ENCODE measurements at regions not wholly inside any gene's neighbourhood (a gene's known extent, or its start where the extent isn't known, plus 50 kb on each side); places are given as distances from the start of the nearest gene placed in this dataset.

DNA sequence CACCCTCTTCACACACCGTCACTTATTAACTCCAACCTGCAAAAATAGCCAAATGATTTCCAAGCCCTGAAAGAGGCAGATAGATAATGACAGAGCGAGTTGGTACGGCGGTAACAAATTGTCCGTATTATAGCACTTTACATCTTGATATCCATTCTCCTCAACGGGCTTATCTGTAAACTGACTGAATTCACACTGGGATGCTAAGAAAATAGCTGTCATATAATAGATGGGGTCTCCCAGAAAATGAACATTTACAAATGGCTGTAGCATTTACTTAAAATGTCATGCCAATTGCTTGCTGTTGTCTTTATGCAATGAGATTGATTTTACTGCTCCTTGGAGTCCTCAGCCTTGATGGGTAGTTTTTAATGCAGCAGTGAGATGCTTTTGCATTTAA is 225.8 kb upstream of the SDK2 start:
- ATAC-seq, result no peak
- POLR2A ChIA-PET, result no interaction called here

DNA sequence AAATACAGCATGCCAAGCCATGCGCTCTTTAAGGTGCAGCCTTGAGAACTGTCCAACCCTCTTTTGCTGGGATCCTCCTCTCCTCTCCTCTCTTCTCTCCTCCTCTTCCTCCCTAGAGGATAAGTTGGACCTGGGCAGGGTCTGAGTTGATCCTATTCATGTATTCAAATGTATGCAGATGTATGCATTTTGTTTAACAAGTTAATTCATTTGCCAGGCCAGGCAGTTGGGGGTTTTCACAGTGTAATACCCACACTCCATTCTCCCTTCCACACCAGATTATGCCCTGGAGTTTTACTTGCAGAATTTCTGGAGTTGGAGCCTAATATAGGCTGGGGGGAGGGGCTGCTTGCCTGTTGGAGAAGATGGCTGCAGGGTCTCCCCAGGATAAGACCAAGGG is 226.2 kb upstream of the SDK2 start:
- Mint-ChIP-seq H3K27me3 (no peaks in the 10 kb centered on the region), H3K4me3 (no peak overlapping the region), H3K4me1 (no peaks in the 10 kb centered on the region), H3K36me3 (ENCODE audit: low read depth) (no peaks in the 10 kb centered on the region), H3K27ac (no peak overlapping the region), H3K9me3 (ENCODE audit: low read depth) (no peaks in the 10 kb centered on the region)
- CTCF ChIA-PET, result no interaction called here
- no peak for DNase-seq
- POLR2A ChIA-PET, result no interaction called here
- intact Hi-C loops (cut with DNase I, micrococcal nuclease), result no loop called here
- no peak for ATAC-seq

More for the DNA sequence above, 225.8 kb upstream of the SDK2 start:
- DNase-seq, result no peak
- Mint-ChIP-seq H3K9me3 (ENCODE audit: low read depth) (no peaks in the 10 kb centered on the region), H3K36me3 (ENCODE audit: low read depth) (no peaks in the 10 kb centered on the region), H3K27me3 (no peaks in the 10 kb centered on the region), H3K4me3 (no peak overlapping the region), H3K27ac (no peak overlapping the region), H3K4me1 (no peaks in the 10 kb centered on the region)
- CTCF ChIA-PET, result no interaction called here
- intact Hi-C loops (cut with DNase I, micrococcal nuclease), result no loop called here

GRCh38 chr17:73872816-73873215 is 228.6 kb upstream of the SDK2 start:
- Mint-ChIP-seq H3K27ac (no peak overlapping the region), H3K9me3 (ENCODE audit: low read depth) (no peaks in the 10 kb centered on the region), H3K27me3 (no peaks in the 10 kb centered on the region), H3K4me3 (no peak overlapping the region), H3K4me1 (no peaks in the 10 kb centered on the region), H3K36me3 (ENCODE audit: low read depth) (no peaks in the 10 kb centered on the region)
- ChIA-PET POLR2A (no interaction called here), CTCF (interaction anchor here (0.7 to 0.8 kb wide), 2 partner anchors 163 to 335 kb away, joined by 3 read pairs; no protein-coding TSS in a partner anchor)
- DNase-seq (no peak), ATAC-seq (no peak)
- intact Hi-C loops (cut with DNase I, micrococcal nuclease), result no loop called here

- Mint-ChIP-seq H3K4me3 (no peak overlapping the region), H3K27ac (no peak overlapping the region), H3K36me3 (ENCODE audit: low read depth) (no peaks in the 10 kb centered on the region), H3K27me3 (no peaks in the 10 kb centered on the region), H3K4me1 (no peaks in the 10 kb centered on the region), H3K9me3 (ENCODE audit: low read depth) (no peaks in the 10 kb centered on the region)
- CTCF ChIA-PET, result no interaction called here
- POLR2A ChIA-PET, result no interaction called here
- DNase-seq (peak; percentile 38), ATAC-seq (peak; percentile 93)
- intact Hi-C loops (cut with DNase I, micrococcal nuclease), result no loop called here
Observed at GRCh38 chr17:73874008-73874720, 229.9 kb upstream of the SDK2 start.

DNA sequence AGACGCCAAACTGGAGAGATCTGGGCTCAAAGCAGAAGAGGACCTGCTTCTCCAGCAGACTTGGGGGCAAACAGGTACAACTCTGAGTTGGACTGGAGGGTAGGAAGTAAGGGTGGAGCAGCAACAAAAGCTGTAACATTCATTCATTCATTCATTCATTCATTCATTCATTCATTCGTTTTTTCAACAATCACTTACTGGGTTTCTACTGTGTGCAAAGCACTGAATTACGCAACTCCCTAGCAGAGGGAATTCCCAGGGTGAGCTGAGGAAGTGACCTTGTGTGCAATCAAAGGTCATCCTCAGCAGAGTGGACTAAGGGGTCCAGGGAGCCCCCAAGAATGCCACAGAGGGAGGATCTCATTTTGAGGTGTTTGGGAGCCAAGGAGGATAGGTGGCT is 231.1 kb upstream of the SDK2 start:
- H3K4me1 Mint-ChIP-seq, result no peaks in the 10 kb centered on the region
- ChIA-PET CTCF (no interaction called here), POLR2A (interaction anchor here (0.6 kb wide), 1 partner anchor 200 kb away, joined by 7 read pairs; no protein-coding TSS in a partner anchor)
- intact Hi-C loops (cut with DNase I, micrococcal nuclease), result no loop called here
- H3K27me3 Mint-ChIP-seq, result no peaks in the 10 kb centered on the region
- no peak overlapping the region for H3K4me3 Mint-ChIP-seq
- no peak overlapping the region for H3K27ac Mint-ChIP-seq
- no peaks in the 10 kb centered on the region for H3K36me3 Mint-ChIP-seq (ENCODE audit: low read depth)
- H3K9me3 Mint-ChIP-seq (ENCODE audit: low read depth), result no peaks in the 10 kb centered on the region
- ATAC-seq, result no peak
- DNase-seq, result no peak

- Mint-ChIP-seq H3K9me3 (ENCODE audit: low read depth) (no peaks in the 10 kb centered on the region), H3K27me3 (no peaks in the 10 kb centered on the region), H3K27ac (no peak overlapping the region), H3K36me3 (ENCODE audit: low read depth) (no peaks in the 10 kb centered on the region), H3K4me3 (no peak overlapping the region), H3K4me1 (no peaks in the 10 kb centered on the region)
- ATAC-seq (no peak), DNase-seq (no peak)
- ChIA-PET POLR2A (no interaction called here), CTCF (interaction anchor here (0.6 kb wide), 1 partner anchor 83 kb away, joined by 3 read pairs; no protein-coding TSS in a partner anchor)
- intact Hi-C loops (cut with DNase I, micrococcal nuclease), result no loop called here
Observed at GRCh38 chr17:73877962-73878361, 233.7 kb upstream of the SDK2 start.

DNA sequence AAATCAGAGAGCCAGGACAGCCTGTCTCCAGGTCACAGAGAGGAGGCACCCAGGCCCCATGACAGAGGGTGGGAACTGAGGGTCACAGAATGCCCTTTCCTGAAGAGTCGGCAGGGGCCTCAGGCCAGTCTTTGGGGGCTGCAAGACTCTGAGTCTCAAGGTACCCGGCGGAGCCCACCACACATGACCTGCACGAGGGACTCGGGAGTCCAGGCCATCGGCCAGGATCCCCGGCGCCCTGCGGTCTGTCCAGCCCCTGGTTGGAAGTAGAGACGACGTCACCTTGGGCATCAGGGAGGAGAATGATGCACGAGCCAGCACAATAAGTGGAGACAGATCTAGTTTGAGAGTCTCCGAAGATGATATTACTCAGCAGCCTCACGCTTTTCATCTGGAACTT is 234.7 kb upstream of the SDK2 start:
- Mint-ChIP-seq H3K4me3 (no peak overlapping the region), H3K9me3 (ENCODE audit: low read depth) (no peaks in the 10 kb centered on the region), H3K4me1 (no peaks in the 10 kb centered on the region), H3K27ac (no peak overlapping the region), H3K36me3 (ENCODE audit: low read depth) (no peaks in the 10 kb centered on the region), H3K27me3 (no peaks in the 10 kb centered on the region)
- intact Hi-C loops (cut with DNase I, micrococcal nuclease), result no loop called here
- ChIA-PET POLR2A (no interaction called here), CTCF (no interaction called here)
- no peak for DNase-seq
- no peak for ATAC-seq

GRCh38 chr17:73879987-73880386 is 235.7 kb upstream of the SDK2 start:
- ATAC-seq (no peak), DNase-seq (no peak)
- intact Hi-C loops (cut with DNase I, micrococcal nuclease), result no loop called here
- POLR2A ChIA-PET, result no interaction called here
- no peaks in the 10 kb centered on the region for H3K9me3 Mint-ChIP-seq (ENCODE audit: low read depth)
- H3K4me3 Mint-ChIP-seq, result no peak overlapping the region
- H3K36me3 Mint-ChIP-seq (ENCODE audit: low read depth), result no peaks in the 10 kb centered on the region
- CTCF ChIA-PET, result no interaction called here
- H3K27ac Mint-ChIP-seq, result no peak overlapping the region
- no peaks in the 10 kb centered on the region for H3K27me3 Mint-ChIP-seq
- H3K4me1 Mint-ChIP-seq, result no peaks in the 10 kb centered on the region

GRCh38 chr17:73882590-73882989 is 238.3 kb upstream of the SDK2 start:
- intact Hi-C loops (cut with DNase I, micrococcal nuclease), result no loop called here
- POLR2A ChIA-PET, result no interaction called here
- no peak overlapping the region for H3K27ac Mint-ChIP-seq
- no peaks in the 10 kb centered on the region for H3K9me3 Mint-ChIP-seq (ENCODE audit: low read depth)
- H3K4me3 Mint-ChIP-seq, result no peak overlapping the region
- no peak for DNase-seq
- ATAC-seq, result no peak
- H3K27me3 Mint-ChIP-seq, result no peaks in the 10 kb centered on the region
- CTCF ChIA-PET, result no interaction called here
- H3K4me1 Mint-ChIP-seq, result no peaks in the 10 kb centered on the region
- H3K36me3 Mint-ChIP-seq (ENCODE audit: low read depth), result no peaks in the 10 kb centered on the region

GRCh38 chr17:73883175-73883574 is 238.9 kb upstream of the SDK2 start:
- intact Hi-C loops (cut with DNase I, micrococcal nuclease), result no loop called here
- DNase-seq (no peak), ATAC-seq (no peak)
- H3K4me3 Mint-ChIP-seq, result no peak overlapping the region
- POLR2A ChIA-PET, result no interaction called here
- no peak overlapping the region for H3K27ac Mint-ChIP-seq
- H3K9me3 Mint-ChIP-seq (ENCODE audit: low read depth), result no peaks in the 10 kb centered on the region
- H3K36me3 Mint-ChIP-seq (ENCODE audit: low read depth), result no peaks in the 10 kb centered on the region
- H3K4me1 Mint-ChIP-seq, result no peaks in the 10 kb centered on the region
- CTCF ChIA-PET, result no interaction called here
- H3K27me3 Mint-ChIP-seq, result no peaks in the 10 kb centered on the region

GRCh38 chr17:73887739-73888138 is 243.5 kb upstream of the SDK2 start:
- ATAC-seq, result no peak
- Mint-ChIP-seq H3K9me3 (ENCODE audit: low read depth) (no peaks in the 10 kb centered on the region), H3K36me3 (ENCODE audit: low read depth) (no peaks in the 10 kb centered on the region), H3K27me3 (no peaks in the 10 kb centered on the region), H3K27ac (no peak overlapping the region), H3K4me1 (no peaks in the 10 kb centered on the region), H3K4me3 (no peak overlapping the region)
- CTCF ChIA-PET, result interaction anchor here (0.9 kb wide), 2 partner anchors 11 to 18 kb away, joined by 3 to 5 read pairs; no protein-coding TSS in a partner anchor
- intact Hi-C loops (cut with DNase I, micrococcal nuclease), result no loop called here
- POLR2A ChIA-PET, result no interaction called here
- DNase-seq, result no peak

DNA sequence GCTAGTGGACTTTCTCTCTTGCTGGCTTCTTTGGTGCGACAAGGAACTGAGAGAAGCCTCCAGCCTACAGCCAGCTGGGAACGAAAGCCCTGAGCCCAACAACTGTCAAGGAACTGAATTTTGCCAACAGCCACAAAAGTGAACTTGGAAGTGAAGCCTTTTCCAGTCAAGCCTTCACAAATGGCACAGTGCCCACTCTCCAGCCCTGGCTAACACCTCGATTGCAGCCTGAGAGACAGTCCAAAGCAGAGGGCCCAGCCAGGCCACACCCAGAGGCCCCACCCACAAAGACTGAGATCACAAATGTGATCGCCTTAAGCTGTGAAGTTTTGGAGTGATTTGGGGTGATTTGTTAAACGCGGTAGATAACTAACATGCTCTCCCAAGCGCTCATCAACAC is 244.6 kb upstream of the SDK2 start:
- no peaks in the 10 kb centered on the region for H3K9me3 Mint-ChIP-seq (ENCODE audit: low read depth)
- DNase-seq (no peak), ATAC-seq (no peak)
- no peak overlapping the region for H3K4me3 Mint-ChIP-seq
- H3K27ac Mint-ChIP-seq, result no peak overlapping the region
- CTCF ChIA-PET, result interaction anchor here (0.7 kb wide), 1 partner anchor 201 kb away, joined by 4 read pairs; no protein-coding TSS in a partner anchor
- intact Hi-C loops (cut with DNase I, micrococcal nuclease), result no loop called here
- no peaks in the 10 kb centered on the region for H3K27me3 Mint-ChIP-seq
- no peaks in the 10 kb centered on the region for H3K36me3 Mint-ChIP-seq (ENCODE audit: low read depth)
- POLR2A ChIA-PET, result no interaction called here
- no peaks in the 10 kb centered on the region for H3K4me1 Mint-ChIP-seq

Measured in activated CD4-positive, alpha-beta T cell treated with anti-CD3 and anti-CD28 coated beads for 36 hours (primary cell).